Ishikawa (cell line): ENCODE measurements at regions not wholly inside any gene's neighbourhood (a gene's known extent, or its start where the extent isn't known, plus 50 kb on each side); places are given as distances from the start of the nearest gene placed in this dataset.

Experiments
- CEBPB ChIP-seq: IDR thresholded peaks from 2 replicates; pipeline ENCODE4 v1.6.1; 2012
- EP300 ChIP-seq: IDR thresholded peaks from 2 replicates; pipeline ENCODE4 v1.6.1; 2012; ENCODE audit warnings: borderline replicate concordance
- FOXM1 ChIP-seq: IDR thresholded peaks from 2 replicates; pipeline ENCODE4 v1.6.1; 2012; ENCODE audit warnings: low read depth, borderline replicate concordance
- NFIC ChIP-seq: IDR thresholded peaks from 2 replicates; pipeline ENCODE4 v1.6.1; 2012
- RAD21 ChIP-seq: IDR thresholded peaks from 2 replicates; pipeline ENCODE4 v1.6.1; 2012; ENCODE audit warnings: low read depth
- TAF1 ChIP-seq: IDR thresholded peaks from 2 replicates; pipeline ENCODE4 v1.6.1; 2012; ENCODE audit warnings: low read depth, mild to moderate bottlenecking
- TCF12 ChIP-seq: IDR thresholded peaks from 2 replicates; pipeline ENCODE4 v1.6.1; 2012; ENCODE audit warnings: low read depth
- TEAD4 ChIP-seq: IDR thresholded peaks from 2 replicates; pipeline ENCODE4 v1.6.1; 2012
- YY1 ChIP-seq: IDR thresholded peaks from 2 replicates; pipeline ENCODE4 v1.6.1; 2012; ENCODE audit warnings: low read depth
- TF ChIP-seq, protein P1 (sequence below): IDR thresholded peaks from 2 replicates; pipeline ENCODE4 v1.6.1; 2012
- TF ChIP-seq, protein P2 (sequence below): IDR thresholded peaks from 2 replicates; pipeline ENCODE4 v1.6.1; 2012

DNA sequence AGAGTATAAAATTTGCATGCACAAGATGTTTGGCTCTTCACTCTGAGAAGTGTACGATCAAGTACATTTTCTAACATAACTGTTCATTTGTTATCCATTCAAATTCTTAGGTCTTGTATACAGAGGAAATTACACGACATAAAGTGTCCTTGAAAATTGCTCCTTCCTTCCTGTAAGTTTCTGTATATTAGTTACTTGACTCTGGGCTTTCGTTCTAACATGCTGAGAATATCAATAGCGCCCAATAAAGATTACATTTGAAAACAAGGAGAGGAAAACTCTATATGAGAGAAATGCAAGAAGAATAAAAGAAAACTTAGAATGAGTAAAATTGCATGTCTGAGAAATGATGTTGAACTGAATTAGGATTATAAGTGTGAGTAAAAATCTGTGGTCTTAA is 722.5 kb upstream of the CADM2 start:
- TF ChIP-seq EP300 (no peak), TCF12 (no peak), RAD21 (no peak), NFIC (no peak), CEBPB (no peak), TAF1 (no peak), FOXM1 (no peak), TEAD4 (no peak), YY1 (no peak)
- TF ChIP-seq, protein P1, sequence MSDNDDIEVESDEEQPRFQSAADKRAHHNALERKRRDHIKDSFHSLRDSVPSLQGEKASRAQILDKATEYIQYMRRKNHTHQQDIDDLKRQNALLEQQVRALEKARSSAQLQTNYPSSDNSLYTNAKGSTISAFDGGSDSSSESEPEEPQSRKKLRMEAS, result no peak
- TF ChIP-seq, protein P2, sequence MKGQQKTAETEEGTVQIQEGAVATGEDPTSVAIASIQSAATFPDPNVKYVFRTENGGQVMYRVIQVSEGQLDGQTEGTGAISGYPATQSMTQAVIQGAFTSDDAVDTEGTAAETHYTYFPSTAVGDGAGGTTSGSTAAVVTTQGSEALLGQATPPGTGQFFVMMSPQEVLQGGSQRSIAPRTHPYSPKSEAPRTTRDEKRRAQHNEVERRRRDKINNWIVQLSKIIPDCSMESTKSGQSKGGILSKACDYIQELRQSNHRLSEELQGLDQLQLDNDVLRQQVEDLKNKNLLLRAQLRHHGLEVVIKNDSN, result no peak
